H9 (cell line): ENCODE measurements at regions not wholly inside any gene's neighbourhood (a gene's known extent, or its start where the extent isn't known, plus 50 kb on each side); places are given as distances from the start of the nearest gene placed in this dataset.
A peak's percentile ranks its signal among the peaks of the same experiment; 100 is the strongest.

Source experiments
- DNase-seq: peaks from one replicate; pipeline ENCODE4 v3.0.0-alpha.2; 2017
- H2AFZ ChIP-seq: one replicate; pipeline ENCODE4 v1.6.1; 2013; ENCODE audit warnings: mild to moderate bottlenecking, low read length, control low read depth, moderate library complexity
- H2AK5ac ChIP-seq: 2 replicates; pipeline ENCODE4 v1.6.1; 2013; ENCODE audit warnings: low read length, control low read depth, mixed read lengths; ENCODE audit not compliant: insufficient read length
- H2BK120ac ChIP-seq: one replicate; pipeline ENCODE4 v1.6.1; 2013; ENCODE audit warnings: low read depth, mild to moderate bottlenecking, low read length, control low read depth, inconsistent platforms; ENCODE audit not compliant: poor library complexity, severe bottlenecking
- H2BK12ac ChIP-seq: 2 replicates; pipeline ENCODE4 v1.6.1; 2013; ENCODE audit warnings: low read length, control low read depth, mixed read lengths, low read depth; ENCODE audit not compliant: insufficient read length
- H2BK15ac ChIP-seq: 2 replicates; pipeline ENCODE4 v1.6.1; 2013; ENCODE audit warnings: low read depth, low read length, control low read depth
- H2BK20ac ChIP-seq: one replicate; pipeline ENCODE4 v1.6.1; 2013; ENCODE audit warnings: low read depth, mild to moderate bottlenecking, low read length, control low read depth, inconsistent platforms; ENCODE audit not compliant: poor library complexity, severe bottlenecking
- H2BK5ac ChIP-seq: 2 replicates; pipeline ENCODE4 v1.6.1; 2013; ENCODE audit warnings: low read length, control low read depth, mixed read lengths; ENCODE audit not compliant: insufficient read length
- H3K14ac ChIP-seq: 2 replicates; pipeline ENCODE4 v1.6.1; 2013; ENCODE audit warnings: low read length, control low read depth; ENCODE audit not compliant: insufficient read depth
- H3K18ac ChIP-seq: 2 replicates; pipeline ENCODE4 v1.6.1; 2013; ENCODE audit warnings: low read depth, mild to moderate bottlenecking, mixed read lengths, low read length, control low read depth; ENCODE audit not compliant: insufficient read length
- H3K23ac ChIP-seq: 2 replicates; pipeline ENCODE4 v1.6.1; 2013; ENCODE audit warnings: low read length, control low read depth, mixed read lengths, low read depth; ENCODE audit not compliant: insufficient read length
- H3K23me2 ChIP-seq: 2 replicates; pipeline ENCODE4 v1.6.1; 2013; ENCODE audit warnings: low read depth, mild to moderate bottlenecking, mixed read lengths, low read length, control low read depth; ENCODE audit not compliant: insufficient read length, poor library complexity, severe bottlenecking
- H3K27ac ChIP-seq: 2 replicates; pipeline ENCODE4 v1.5.1; 2013; ENCODE audit warnings: low read length, control low read depth, mixed read lengths, low read depth; ENCODE audit not compliant: insufficient read length
- H3K27me3 ChIP-seq: 2 replicates; pipeline ENCODE4 v1.6.1; 2013; ENCODE audit warnings: low read length, control low read depth, inconsistent platforms; ENCODE audit not compliant: insufficient read depth
- H3K4ac ChIP-seq: 2 replicates; pipeline ENCODE4 v1.6.1; 2013; ENCODE audit warnings: low read depth, mild to moderate bottlenecking, control low read depth, inconsistent platforms, low read length, moderate library complexity
- H3K4me1 ChIP-seq: 2 replicates; pipeline ENCODE4 v1.6.1; 2013; ENCODE audit warnings: low read length, control low read depth, inconsistent platforms; ENCODE audit not compliant: insufficient read depth
- H3K4me2 ChIP-seq: 2 replicates; pipeline ENCODE4 v1.6.1; 2013; ENCODE audit warnings: low read length, control low read depth, mixed read lengths; ENCODE audit not compliant: insufficient read length, insufficient read depth
- H3K56ac ChIP-seq: 2 replicates; pipeline ENCODE4 v1.6.1; 2013; ENCODE audit warnings: low read depth, mild to moderate bottlenecking, mixed read lengths, low read length, control low read depth; ENCODE audit not compliant: insufficient read length
- H3K79me1 ChIP-seq: 2 replicates; pipeline ENCODE4 v1.6.1; 2013; ENCODE audit warnings: low read depth, mild to moderate bottlenecking, moderate library complexity, low read length, control low read depth, inconsistent platforms; ENCODE audit not compliant: insufficient read depth, poor library complexity, severe bottlenecking
- H3K79me2 ChIP-seq: 2 replicates; pipeline ENCODE4 v1.6.1; 2013; ENCODE audit warnings: low read length, control low read depth, inconsistent platforms; ENCODE audit not compliant: insufficient read depth
- H3K9ac ChIP-seq: 2 replicates; pipeline ENCODE4 v1.6.1; 2013; ENCODE audit warnings: low read length, control low read depth, mixed read lengths; ENCODE audit not compliant: insufficient read length; ENCODE audit errors: extremely low read depth
- H3K9me3 ChIP-seq: one replicate; pipeline ENCODE4 v1.6.1; 2013; ENCODE audit warnings: low read depth, low read length, inconsistent platforms; ENCODE audit not compliant: control insufficient read depth
- H3T11ph ChIP-seq: one replicate; pipeline ENCODE4 v1.6.1; 2013; ENCODE audit warnings: mild to moderate bottlenecking, low read length, control low read depth, inconsistent platforms
- H4K20me1 ChIP-seq: one replicate; pipeline ENCODE4 v1.6.1; 2013; ENCODE audit not compliant: control insufficient read depth, insufficient read length, insufficient read depth
- H4K5ac ChIP-seq: 2 replicates; pipeline ENCODE4 v1.6.1; 2013; ENCODE audit warnings: low read depth, mild to moderate bottlenecking, mixed read lengths, low read length, control low read depth; ENCODE audit not compliant: insufficient read length
- H4K8ac ChIP-seq: replicated peaks from 2 replicates; pipeline ENCODE4 v1.6.1; 2013; ENCODE audit warnings: low read length, control low read depth, mixed read lengths, low read depth; ENCODE audit not compliant: insufficient read length
- H4K91ac ChIP-seq: 2 replicates; pipeline ENCODE4 v1.6.1; 2013; ENCODE audit warnings: low read depth, mild to moderate bottlenecking, moderate library complexity, mixed read lengths, low read length, control low read depth; ENCODE audit not compliant: insufficient read length
- H3K27ac Mint-ChIP-seq, 3 experiments: 2 replicates in 2 of 3; 3 replicates in 1 of 3; pipeline ENCODE4 v1.8.0; 2020 to 2021; ENCODE audit warnings: mixed read lengths in 3 of 3, mild to moderate bottlenecking in 1 of 3, moderate library complexity in 1 of 3
- H3K27me3 Mint-ChIP-seq: 2 replicates; pipeline ENCODE4 v1.8.0; 2021; ENCODE audit warnings: low read depth, mild to moderate bottlenecking, moderate library complexity, mixed read lengths
- H3K36me3 Mint-ChIP-seq, 3 experiments: 2 replicates in 2 of 3; 3 replicates in 1 of 3; pipeline ENCODE4 v1.8.0; 2020 to 2021; ENCODE audit warnings: low read depth in 3 of 3, mixed read lengths in 3 of 3; ENCODE audit not compliant: insufficient read depth in 1 of 3
- H3K4me1 Mint-ChIP-seq, 2 experiments: 2 replicates each; pipeline ENCODE4 v1.8.0; 2020; ENCODE audit warnings: mixed read lengths in 2 of 2
- H3K4me3 Mint-ChIP-seq, 2 experiments: 2 replicates in 1 of 2; 3 replicates in 1 of 2; pipeline ENCODE4 v1.8.0; 2020 to 2021; ENCODE audit warnings: mild to moderate bottlenecking in 2 of 2, mixed read lengths in 2 of 2, moderate library complexity in 1 of 2
- H3K9me3 Mint-ChIP-seq, 2 experiments: 2 replicates in 1 of 2; 3 replicates in 1 of 2; pipeline ENCODE4 v1.8.0; 2020; ENCODE audit warnings: mild to moderate bottlenecking in 2 of 2, mixed read lengths in 2 of 2, moderate library complexity in 1 of 2
- WGBS: extraction: QIAGEN DNeasy Blood & Tissue Kit; methylation state at CpG from one replicate; pipeline ENCODE4 v1.1.7; 2013; ENCODE audit warnings: missing lambda C conversion rate, low lambda C conversion rate, mixed read lengths; ENCODE audit not compliant: insufficient read length; ENCODE audit errors: extremely low coverage; 5-methylcytosine and 5-hydroxymethylcytosine counted together
- TF ChIP-seq, protein P1 (sequence below): fragments of 200-600 bp; sonication (generic); conservative IDR thresholded peaks from 3 replicates; pipeline ENCODE4 v1.8.0; 2021; ENCODE audit warnings: antibody characterized with exemption, mild to moderate bottlenecking

GRCh38 chr10:55174419-55174818 lies 373.4 kb upstream of the PCDH15 start:
- Histone ChIP-seq H2BK5ac (no peak overlapping the region), H2BK120ac (no peak overlapping the region), H4K91ac (no peak overlapping the region), H3K14ac (no peak overlapping the region), H3K4me1 (peaks cover 3% of the 10 kb centered on the region; the same call in 1 of the 2 replicates), H3K18ac (no peak overlapping the region), H3K23ac (no peak overlapping the region), H3K27me3 (no peaks in the 10 kb centered on the region), H2BK15ac (no peak overlapping the region), H3T11ph (no peak overlapping the region), H4K8ac (no peak overlapping the region), H3K9me3 (no peaks in the 10 kb centered on the region), H3K4me2 (no peak overlapping the region), H2AFZ (no peak overlapping the region), H3K4ac (no peak overlapping the region), H3K56ac (no peak overlapping the region), H3K23me2 (no peaks in the 10 kb centered on the region), H4K5ac (no peak overlapping the region), H2BK12ac (no peak overlapping the region), H3K27ac (no peak overlapping the region), H3K79me2 (no peaks in the 10 kb centered on the region), H3K79me1 (no peaks in the 10 kb centered on the region), H4K20me1 (no peaks in the 10 kb centered on the region), H2BK20ac (no peak overlapping the region), H3K9ac (no peak overlapping the region), H2AK5ac (no peak overlapping the region)
- TF ChIP-seq, protein P1, sequence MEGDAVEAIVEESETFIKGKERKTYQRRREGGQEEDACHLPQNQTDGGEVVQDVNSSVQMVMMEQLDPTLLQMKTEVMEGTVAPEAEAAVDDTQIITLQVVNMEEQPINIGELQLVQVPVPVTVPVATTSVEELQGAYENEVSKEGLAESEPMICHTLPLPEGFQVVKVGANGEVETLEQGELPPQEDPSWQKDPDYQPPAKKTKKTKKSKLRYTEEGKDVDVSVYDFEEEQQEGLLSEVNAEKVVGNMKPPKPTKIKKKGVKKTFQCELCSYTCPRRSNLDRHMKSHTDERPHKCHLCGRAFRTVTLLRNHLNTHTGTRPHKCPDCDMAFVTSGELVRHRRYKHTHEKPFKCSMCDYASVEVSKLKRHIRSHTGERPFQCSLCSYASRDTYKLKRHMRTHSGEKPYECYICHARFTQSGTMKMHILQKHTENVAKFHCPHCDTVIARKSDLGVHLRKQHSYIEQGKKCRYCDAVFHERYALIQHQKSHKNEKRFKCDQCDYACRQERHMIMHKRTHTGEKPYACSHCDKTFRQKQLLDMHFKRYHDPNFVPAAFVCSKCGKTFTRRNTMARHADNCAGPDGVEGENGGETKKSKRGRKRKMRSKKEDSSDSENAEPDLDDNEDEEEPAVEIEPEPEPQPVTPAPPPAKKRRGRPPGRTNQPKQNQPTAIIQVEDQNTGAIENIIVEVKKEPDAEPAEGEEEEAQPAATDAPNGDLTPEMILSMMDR: peak; percentile 59
- no peaks in the 10 kb centered on the region for H3K27me3 Mint-ChIP-seq
- WGBS: no CpG with 5 or more reads among the region's 4 CpGs
- no peak overlapping the region for H3K4me3 Mint-ChIP-seq
- peaks cover 1 to 8% (median 5%) of the 10 kb centered on the region in 3 experiments; a peak in 5 of 7 replicates for H3K36me3 Mint-ChIP-seq
- no peak overlapping the region for H3K27ac Mint-ChIP-seq
- peaks cover 11 to 13% of the 10 kb centered on the region in 2 experiments for H3K4me1 Mint-ChIP-seq
- DNase-seq: peak; percentile 39
- H3K9me3 Mint-ChIP-seq: peaks cover 3 to 5% of the 10 kb centered on the region in 2 experiments; a peak in 4 of 5 replicates
